Hepatocyte (in vitro differentiated cells): ENCODE measurements at regions not wholly inside any gene's neighbourhood (a gene's known extent, or its start where the extent isn't known, plus 50 kb on each side); places are given as distances from the start of the nearest gene placed in this dataset.

Experiments used
- DNase-seq: peaks from one replicate; pipeline ENCODE4 v3.0.0-alpha.2; 2016; ENCODE audit warnings: low spot score
- H2AFZ ChIP-seq: fragments of 200-600 bp; sonication (generic); 2 replicates; pipeline ENCODE4 v1.6.0; 2016; ENCODE audit warnings: antibody characterized with exemption, mild to moderate bottlenecking
- H3K27ac ChIP-seq: fragments of 200-600 bp; sonication (generic); 2 replicates; pipeline ENCODE4 v1.5.1; 2016; ENCODE audit warnings: mild to moderate bottlenecking
- H3K27me3 ChIP-seq: fragments of 200-600 bp; sonication (generic); 2 replicates; pipeline ENCODE4 v1.6.1; 2016
- H3K36me3 ChIP-seq: fragments of 200-600 bp; sonication (generic); replicated peaks from 2 replicates; pipeline ENCODE4 v1.5.1; 2016; ENCODE audit warnings: low read depth; ENCODE audit not compliant: insufficient read depth
- H3K4me1 ChIP-seq: fragments of 200-600 bp; sonication (generic); 2 replicates; pipeline ENCODE4 v1.5.1; 2016; ENCODE audit warnings: mild to moderate bottlenecking, moderate library complexity; ENCODE audit not compliant: insufficient read depth
- H3K4me2 ChIP-seq: fragments of 200-600 bp; sonication (generic); 2 replicates; pipeline ENCODE4 v1.6.0; 2016
- H3K4me3 ChIP-seq: fragments of 200-600 bp; sonication (generic); 2 replicates; pipeline ENCODE4 v1.5.1; 2016; ENCODE audit warnings: mild to moderate bottlenecking
- H3K79me2 ChIP-seq: fragments of 200-600 bp; sonication (generic); 2 replicates; pipeline ENCODE4 v1.6.0; 2017; ENCODE audit warnings: mild to moderate bottlenecking
- H3K9me2 ChIP-seq: fragments of 200-600 bp; sonication (generic); replicated peaks from 2 replicates; pipeline ENCODE4 v1.6.0; 2017; ENCODE audit warnings: mild to moderate bottlenecking; ENCODE audit not compliant: insufficient read depth
- H3K9me3 ChIP-seq: fragments of 200-600 bp; sonication (generic); 2 replicates; pipeline ENCODE4 v1.5.1; 2016; ENCODE audit warnings: low read depth, mild to moderate bottlenecking
- H4K20me1 ChIP-seq: fragments of 200-600 bp; sonication (generic); 2 replicates; pipeline ENCODE4 v1.6.0; 2016; ENCODE audit warnings: mild to moderate bottlenecking; ENCODE audit not compliant: insufficient read depth, poor library complexity, severe bottlenecking
- EZH2 ChIP-seq: fragments of 200-600 bp; sonication (generic); IDR thresholded peaks from 2 replicates; pipeline ENCODE4 v1.6.1; 2016; ENCODE audit warnings: antibody characterized with exemption, mild to moderate bottlenecking, borderline replicate concordance
- EZH2phosphoT487 ChIP-seq: fragments of 200-600 bp; sonication (generic); IDR thresholded peaks from one replicate; pipeline ENCODE4 v1.6.1; 2018; ENCODE audit warnings: antibody characterized with exemption, mild to moderate bottlenecking, low read depth, moderate library complexity; ENCODE audit not compliant: unreplicated experiment, severe bottlenecking
- WGBS: methylation state at CpG from one replicate; pipeline ENCODE4 v1.1.6; 2016; ENCODE audit warnings: low lambda C conversion rate; ENCODE audit errors: missing lambda C conversion rate; 5-methylcytosine and 5-hydroxymethylcytosine counted together
- TF ChIP-seq, protein P1 (sequence below): fragments of 200-600 bp; sonication (generic); IDR thresholded peaks from 2 replicates; pipeline ENCODE4 v1.5.1; 2016; ENCODE audit warnings: antibody characterized with exemption, mild to moderate bottlenecking; ENCODE audit not compliant: poor library complexity

DNA sequence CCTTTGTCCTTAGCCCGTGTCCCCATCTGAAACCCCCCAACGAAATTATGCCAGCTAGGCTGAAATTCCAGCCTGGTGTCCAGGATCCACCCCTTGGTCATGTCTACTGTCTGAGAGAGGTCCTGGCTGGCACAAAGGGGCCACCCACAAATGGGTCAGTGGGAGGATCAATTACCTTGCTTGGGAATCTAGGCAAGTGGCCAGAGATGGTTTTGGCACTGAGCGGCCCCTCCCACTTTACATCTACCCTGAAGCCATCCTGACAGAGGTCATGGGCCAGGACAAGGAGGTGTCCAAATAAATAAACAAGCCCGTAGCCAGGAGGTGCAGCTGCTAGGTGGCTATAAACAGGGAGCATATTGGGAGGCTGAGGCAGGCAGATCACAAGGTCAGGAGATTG, 311.5 kb downstream of the MN1 start:
- H3K36me3 ChIP-seq, result no peaks in the 10 kb centered on the region
- no peaks in the 10 kb centered on the region for H3K79me2 ChIP-seq
- no peak overlapping the region for H2AFZ ChIP-seq
- no peaks in the 10 kb centered on the region for H3K27me3 ChIP-seq
- 86% methylated on average over 4 of the region's 4 CpGs for WGBS
- no peak for DNase-seq
- H3K27ac ChIP-seq, result peak overlapping the region; percentile 90
- peaks cover 18% of the 10 kb centered on the region for H3K4me1 ChIP-seq
- H3K4me2 ChIP-seq, result no peak overlapping the region
- H3K4me3 ChIP-seq, result no peak overlapping the region
- no peaks in the 10 kb centered on the region for H4K20me1 ChIP-seq
- no peaks in the 10 kb centered on the region for H3K9me2 ChIP-seq
- no peaks in the 10 kb centered on the region for H3K9me3 ChIP-seq
- TF ChIP-seq EZH2phosphoT487 (no peak), EZH2 (no peak)
- TF ChIP-seq, protein P1, sequence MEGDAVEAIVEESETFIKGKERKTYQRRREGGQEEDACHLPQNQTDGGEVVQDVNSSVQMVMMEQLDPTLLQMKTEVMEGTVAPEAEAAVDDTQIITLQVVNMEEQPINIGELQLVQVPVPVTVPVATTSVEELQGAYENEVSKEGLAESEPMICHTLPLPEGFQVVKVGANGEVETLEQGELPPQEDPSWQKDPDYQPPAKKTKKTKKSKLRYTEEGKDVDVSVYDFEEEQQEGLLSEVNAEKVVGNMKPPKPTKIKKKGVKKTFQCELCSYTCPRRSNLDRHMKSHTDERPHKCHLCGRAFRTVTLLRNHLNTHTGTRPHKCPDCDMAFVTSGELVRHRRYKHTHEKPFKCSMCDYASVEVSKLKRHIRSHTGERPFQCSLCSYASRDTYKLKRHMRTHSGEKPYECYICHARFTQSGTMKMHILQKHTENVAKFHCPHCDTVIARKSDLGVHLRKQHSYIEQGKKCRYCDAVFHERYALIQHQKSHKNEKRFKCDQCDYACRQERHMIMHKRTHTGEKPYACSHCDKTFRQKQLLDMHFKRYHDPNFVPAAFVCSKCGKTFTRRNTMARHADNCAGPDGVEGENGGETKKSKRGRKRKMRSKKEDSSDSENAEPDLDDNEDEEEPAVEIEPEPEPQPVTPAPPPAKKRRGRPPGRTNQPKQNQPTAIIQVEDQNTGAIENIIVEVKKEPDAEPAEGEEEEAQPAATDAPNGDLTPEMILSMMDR, result no peak

DNA sequence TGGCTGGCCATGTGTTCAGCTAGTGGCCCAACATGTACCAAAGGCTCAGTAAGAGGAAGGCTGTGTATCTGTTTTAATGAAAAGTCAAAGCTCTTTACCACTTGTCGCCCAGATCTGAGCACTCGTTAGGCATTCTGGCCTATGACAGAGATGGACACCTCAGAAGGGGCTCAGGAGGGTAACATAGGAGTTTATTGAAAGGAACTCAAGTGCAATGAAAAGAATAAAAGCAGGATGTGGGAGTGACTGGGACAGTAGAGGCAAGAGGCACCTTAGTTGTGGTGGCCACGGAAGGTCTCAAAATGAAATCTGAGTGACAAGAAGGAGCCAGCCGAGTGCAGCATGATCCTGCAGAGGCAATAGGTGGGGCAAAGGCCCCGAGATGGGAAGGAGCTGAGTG, 309.7 kb downstream of the MN1 start:
- Histone ChIP-seq H3K9me2 (no peaks in the 10 kb centered on the region), H4K20me1 (no peaks in the 10 kb centered on the region), H3K79me2 (no peaks in the 10 kb centered on the region), H3K4me2 (no peak overlapping the region), H3K4me3 (no peak overlapping the region), H3K27ac (no peak overlapping the region), H3K4me1 (peaks cover 18% of the 10 kb centered on the region), H2AFZ (no peak overlapping the region), H3K9me3 (no peaks in the 10 kb centered on the region), H3K27me3 (no peaks in the 10 kb centered on the region), H3K36me3 (no peaks in the 10 kb centered on the region)
- WGBS, result 92% methylated on average over 5 of the region's 5 CpGs
- no peak for DNase-seq
- TF ChIP-seq EZH2phosphoT487 (no peak), EZH2 (no peak)
- TF ChIP-seq, protein P1, result no peak

DNA sequence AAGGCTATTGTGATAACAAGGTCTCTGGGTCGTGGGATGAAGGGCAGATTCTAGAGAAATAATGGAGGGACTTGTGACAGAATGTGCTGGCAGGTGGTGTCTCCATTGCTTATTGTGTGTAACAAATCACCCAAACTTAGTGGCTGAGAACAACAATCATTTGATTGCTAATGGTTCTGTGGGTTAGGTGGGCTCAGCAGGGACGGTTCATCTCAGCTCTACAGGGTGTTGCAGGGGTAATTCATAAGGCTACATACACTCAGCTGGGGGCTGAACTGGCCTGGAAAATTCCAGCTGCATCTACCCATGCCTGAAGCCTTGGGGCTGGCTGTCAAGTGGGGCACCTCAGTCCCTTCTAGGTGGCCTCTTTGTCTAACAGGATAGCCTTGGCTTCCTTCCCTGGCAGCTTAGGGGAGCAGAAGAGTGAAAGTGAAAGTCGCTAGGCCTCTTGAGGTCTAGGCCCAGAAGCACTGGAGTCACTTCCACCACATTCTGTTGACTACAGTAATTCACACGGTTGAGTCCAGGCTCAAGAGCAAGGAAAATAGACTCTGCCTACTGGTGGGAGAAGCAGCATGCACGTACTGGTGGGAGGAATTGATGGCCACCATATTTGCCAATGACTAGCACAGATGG, 308.9 kb downstream of the MN1 start:
- TF ChIP-seq EZH2phosphoT487, result no peak
- no peak for TF ChIP-seq EZH2
- TF ChIP-seq, protein P1, result no peak
- WGBS, result 88% methylated on average over 5 of the region's 5 CpGs
- no peaks in the 10 kb centered on the region for H3K36me3 ChIP-seq
- H2AFZ ChIP-seq, result no peak overlapping the region
- H3K79me2 ChIP-seq, result no peaks in the 10 kb centered on the region
- no peaks in the 10 kb centered on the region for H3K27me3 ChIP-seq
- H3K9me2 ChIP-seq, result no peaks in the 10 kb centered on the region
- H3K4me3 ChIP-seq, result no peak overlapping the region
- no peak overlapping the region for H3K4me2 ChIP-seq
- H3K4me1 ChIP-seq, result peaks cover 14% of the 10 kb centered on the region
- no peaks in the 10 kb centered on the region for H4K20me1 ChIP-seq
- no peak for DNase-seq
- no peak overlapping the region for H3K27ac ChIP-seq
- no peaks in the 10 kb centered on the region for H3K9me3 ChIP-seq
